Neutrophil (primary cell): ENCODE measurements at regions not wholly inside any gene's neighbourhood (a gene's known extent, or its start where the extent isn't known, plus 50 kb on each side); places are given as distances from the start of the nearest gene placed in this dataset.

Experiments
- H3K27ac ChIP-seq: fragments of 200-600 bp; sonication (generic); 2 replicates; pipeline ENCODE4 v1.5.1; 2016; ENCODE audit warnings: mild to moderate bottlenecking, moderate library complexity
- H3K27me3 ChIP-seq: fragments of 200-600 bp; sonication (generic); 2 replicates; pipeline ENCODE4 v1.6.0; 2016; ENCODE audit warnings: mild to moderate bottlenecking
- H3K36me3 ChIP-seq: fragments of 200-600 bp; sonication (generic); 2 replicates; pipeline ENCODE4 v1.5.1; 2017
- H3K4me1 ChIP-seq, 2 experiments: fragments of 200-600 bp in 1 of 2; sonication (generic) in 1 of 2; 1 replicate in 1 of 2; 2 replicates in 1 of 2; pipeline versions ENCODE4 v1.5.1 to v1.6.1; 2013 to 2016; ENCODE audit warnings: low read depth in 1 of 2, low read length in 1 of 2, mild to moderate bottlenecking in 1 of 2, moderate library complexity in 1 of 2; ENCODE audit not compliant: control insufficient read depth in 1 of 2, insufficient read depth in 1 of 2
- H3K4me3 ChIP-seq, 2 experiments: fragments of 200-600 bp in 1 of 2; sonication (generic) in 1 of 2; 1 replicate in 1 of 2; 2 replicates in 1 of 2; pipeline ENCODE4 v1.5.1; 2013 to 2016; ENCODE audit warnings: low read depth in 1 of 2, low read length in 1 of 2, mild to moderate bottlenecking in 1 of 2, moderate library complexity in 1 of 2
- H3K9me3 ChIP-seq: fragments of 200-600 bp; sonication (generic); 2 replicates; pipeline ENCODE4 v1.5.1; 2016
- CTCF ChIP-seq: fragments of 200-600 bp; sonication (generic); IDR thresholded peaks from 2 replicates; pipeline ENCODE4 v1.5.1; 2016; ENCODE audit warnings: antibody characterized with exemption

- H3K36me3 ChIP-seq = no peaks in the 10 kb centered on the region
- H3K27ac ChIP-seq = no peak overlapping the region
- no peak overlapping the region for H3K4me3 ChIP-seq
- no peak for TF ChIP-seq CTCF
- H3K4me1 ChIP-seq = peaks cover 0 to 4% of the 10 kb centered on the region in 2 experiments
- H3K27me3 ChIP-seq = peaks cover 12% of the 10 kb centered on the region
- H3K9me3 ChIP-seq = no peaks in the 10 kb centered on the region
Observed at GRCh38 chr12:93056971-93057535, 128.0 kb upstream of the EEA1 start.

- Histone ChIP-seq H3K9me3 (no peaks in the 10 kb centered on the region), H3K36me3 (no peaks in the 10 kb centered on the region), H3K4me3 (no peak overlapping the region), H3K27me3 (peaks cover 22% of the 10 kb centered on the region), H3K27ac (no peak overlapping the region), H3K4me1 (peaks cover 0 to 4% of the 10 kb centered on the region in 2 experiments)
- no peak for TF ChIP-seq CTCF
Observed at GRCh38 chr12:93058280-93058679, 129.2 kb upstream of the EEA1 start.

- no peak overlapping the region for H3K27ac ChIP-seq
- no peaks in the 10 kb centered on the region for H3K36me3 ChIP-seq
- H3K4me3 ChIP-seq = no peak overlapping the region
- H3K27me3 ChIP-seq = peaks cover 31% of the 10 kb centered on the region
- peaks cover 0 to 4% of the 10 kb centered on the region in 2 experiments for H3K4me1 ChIP-seq
- TF ChIP-seq CTCF = no peak
- H3K9me3 ChIP-seq = no peaks in the 10 kb centered on the region
Observed at GRCh38 chr12:93059288-93059687, 130.2 kb upstream of the EEA1 start.

GRCh38 chr12:93059925-93060665 is 131.0 kb upstream of the EEA1 start:
- Histone ChIP-seq H3K36me3 (no peaks in the 10 kb centered on the region), H3K27me3 (peaks cover 39% of the 10 kb centered on the region), H3K4me3 (no peak overlapping the region)

More at GRCh38 chr12:93059925-93060665, 131.0 kb upstream of the EEA1 start:
- Histone ChIP-seq H3K27ac (no peak overlapping the region), H3K9me3 (no peaks in the 10 kb centered on the region), H3K4me1 (peaks cover 0 to 4% of the 10 kb centered on the region in 2 experiments)
- no peak for TF ChIP-seq CTCF
